Activated B cell treated with CpG ODN at 0.5 μM for 24 hours (primary cell): ENCODE measurements at regions not wholly inside any gene's neighbourhood (a gene's known extent, or its start where the extent isn't known, plus 50 kb on each side); places are given as distances from the start of the nearest gene placed in this dataset.

Experiments used
- ATAC-seq: fragments of 200-7000 bp; cut with Tn5 transposase; one replicate; pipeline ENCODE4 v1.10.0; 2021; ENCODE audit warnings: low read depth, mild to moderate bottlenecking, moderate library complexity
- CTCF ChIA-PET: fragments of 350-600 bp; sonication (Branson Sonifier 250); formaldehyde crosslinking; loops from one replicate; lab custom pipeline; 2021; ENCODE audit warnings: antibody characterized with exemption; lab: Charles Lee
- POLR2A ChIA-PET: fragments of 350-600 bp; sonication (Branson Sonifier 250); formaldehyde crosslinking; loops from one replicate; lab custom pipeline; 2021; ENCODE audit warnings: antibody characterized with exemption; lab: Charles Lee
- DNase-seq: peaks from one replicate; pipeline ENCODE4 v3.0.0; 2022
- H3K27ac Mint-ChIP-seq: one replicate; pipeline ENCODE4 v1.8.0; 2020; ENCODE audit warnings: mixed read lengths
- H3K27me3 Mint-ChIP-seq: one replicate; pipeline ENCODE4 v1.8.0; 2021; ENCODE audit warnings: mixed read lengths
- H3K36me3 Mint-ChIP-seq: one replicate; pipeline ENCODE4 v1.8.0; 2021; ENCODE audit warnings: low read depth, mixed read lengths
- H3K4me1 Mint-ChIP-seq: one replicate; pipeline ENCODE4 v1.8.0; 2021; ENCODE audit warnings: mixed read lengths
- H3K4me3 Mint-ChIP-seq: one replicate; pipeline ENCODE4 v1.8.0; 2020; ENCODE audit warnings: mild to moderate bottlenecking, mixed read lengths
- H3K9me3 Mint-ChIP-seq: one replicate; pipeline ENCODE4 v1.8.0; 2020; ENCODE audit warnings: mixed read lengths
- CTCF ChIP-seq: fragments of 200-600 bp; IDR thresholded peaks from one replicate; pipeline ENCODE4 v1.8.0; 2022; ENCODE audit warnings: antibody characterized with exemption, mild to moderate bottlenecking
- intact Hi-C: fragments of 100-400 bp; cut with micrococcal nuclease; formaldehyde crosslinking; loops from one replicate; pipeline ENCODE4 v1.15.1; 2024

GRCh38 chr4:136314686-136315085, 1217.6 kb downstream of the PCDH18 start:
- intact Hi-C loops, result no loop called here
- DNase-seq, result no peak
- Mint-ChIP-seq H3K9me3 (peaks cover 3% of the 10 kb centered on the region), H3K4me3 (no peak overlapping the region), H3K4me1 (no peaks in the 10 kb centered on the region), H3K27ac (no peak overlapping the region), H3K27me3 (no peaks in the 10 kb centered on the region), H3K36me3 (no peaks in the 10 kb centered on the region)
- ChIA-PET CTCF (no interaction called here), POLR2A (no interaction called here)
- no peak for TF ChIP-seq CTCF
- ATAC-seq, result no peak

GRCh38 chr4:136311774-136312173, 1220.5 kb downstream of the PCDH18 start:
- intact Hi-C loops, result no loop called here
- POLR2A ChIA-PET, result no interaction called here
- ATAC-seq, result no peak
- TF ChIP-seq CTCF, result no peak
- Mint-ChIP-seq H3K36me3 (no peaks in the 10 kb centered on the region), H3K4me1 (no peaks in the 10 kb centered on the region), H3K27ac (no peak overlapping the region), H3K9me3 (peaks cover 3% of the 10 kb centered on the region), H3K4me3 (no peak overlapping the region), H3K27me3 (no peaks in the 10 kb centered on the region)
- no peak for DNase-seq
- CTCF ChIA-PET, result no interaction called here

GRCh38 chr4:136307765-136308164, 1224.5 kb downstream of the PCDH18 start:
- ChIA-PET CTCF (no interaction called here), POLR2A (no interaction called here)
- TF ChIP-seq CTCF, result no peak
- intact Hi-C loops, result no loop called here
- H3K4me1 Mint-ChIP-seq, result no peaks in the 10 kb centered on the region
- H3K27ac Mint-ChIP-seq, result no peak overlapping the region
- no peak overlapping the region for H3K4me3 Mint-ChIP-seq
- H3K27me3 Mint-ChIP-seq, result no peaks in the 10 kb centered on the region
- DNase-seq, result no peak
- no peak for ATAC-seq
- H3K9me3 Mint-ChIP-seq, result peaks cover 3% of the 10 kb centered on the region
- no peaks in the 10 kb centered on the region for H3K36me3 Mint-ChIP-seq

- ATAC-seq, result no peak
- H3K27me3 Mint-ChIP-seq, result no peaks in the 10 kb centered on the region
- H3K4me1 Mint-ChIP-seq, result no peaks in the 10 kb centered on the region
- intact Hi-C loops, result no loop called here
- H3K4me3 Mint-ChIP-seq, result no peak overlapping the region
- CTCF ChIA-PET, result no interaction called here
- no peak for TF ChIP-seq CTCF
- DNase-seq, result no peak
- POLR2A ChIA-PET, result no interaction called here
- no peak overlapping the region for H3K27ac Mint-ChIP-seq
- no peaks in the 10 kb centered on the region for H3K36me3 Mint-ChIP-seq
- peaks cover 2% of the 10 kb centered on the region for H3K9me3 Mint-ChIP-seq
Observed at GRCh38 chr4:136306361-136306760, 1225.9 kb downstream of the PCDH18 start.

GRCh38 chr4:136302566-136302965, 1229.7 kb downstream of the PCDH18 start:
- Mint-ChIP-seq H3K9me3 (peaks cover 2% of the 10 kb centered on the region), H3K4me3 (no peak overlapping the region), H3K27ac (no peak overlapping the region), H3K27me3 (no peaks in the 10 kb centered on the region), H3K36me3 (no peaks in the 10 kb centered on the region), H3K4me1 (no peaks in the 10 kb centered on the region)
- intact Hi-C loops, result no loop called here
- CTCF ChIA-PET, result no interaction called here
- DNase-seq (no peak), ATAC-seq (no peak)
- POLR2A ChIA-PET, result no interaction called here
- no peak for TF ChIP-seq CTCF
